Ammon's horn (tissue), 1 donor: ENCODE measurements at regions not wholly inside any gene's neighbourhood (a gene's known extent, or its start where the extent isn't known, plus 50 kb on each side); places are given as distances from the start of the nearest gene placed in this dataset.
A peak's percentile ranks its signal among the peaks of the same experiment; 100 is the strongest.
"Not testable (repeated sequence)": the region's sequence is repeated elsewhere in the genome, so short reads cannot be mapped to it uniquely, and the experiment has no call there.

Experiments
- DNase-seq: peaks from one replicate; pipeline ENCODE4 v3.0.0-alpha.2; 2016; ENCODE audit warnings: low spot score

DNA sequence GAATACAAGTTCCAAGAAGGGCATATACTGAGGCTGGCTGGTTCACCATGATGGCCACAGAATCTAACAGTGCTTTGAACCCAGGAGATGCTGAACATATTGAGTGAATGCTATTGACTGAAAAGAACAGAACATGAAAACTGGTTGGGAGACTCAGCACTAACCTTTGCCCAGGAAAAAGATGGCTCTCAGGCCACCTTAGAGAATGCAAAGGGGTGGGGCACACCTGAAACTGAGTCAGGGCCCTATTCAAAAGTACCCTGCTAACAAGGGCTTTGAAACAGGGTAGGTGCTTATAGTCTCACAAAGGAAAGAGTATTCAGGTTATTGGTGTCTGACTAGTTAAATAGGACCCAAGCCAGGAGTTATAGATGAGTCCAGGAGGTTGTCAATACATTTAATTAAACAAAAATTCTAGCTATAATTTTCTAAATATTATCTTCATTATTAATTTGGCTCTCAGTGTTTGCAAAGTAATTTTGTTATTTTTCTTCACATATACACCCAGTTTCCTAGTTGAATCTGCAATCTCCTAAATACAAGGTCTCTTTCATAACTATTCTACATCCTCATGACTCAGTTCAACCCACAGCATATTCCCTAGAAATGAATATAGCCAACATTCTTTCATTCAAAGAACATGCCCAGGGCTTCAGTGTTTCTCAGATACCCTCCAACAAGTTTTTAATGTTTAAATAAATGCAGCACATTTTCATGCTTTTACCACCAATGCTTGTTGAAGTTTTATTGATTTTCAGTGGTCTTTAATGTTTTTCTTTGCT, 144.2 kb upstream of the RAPGEF2 start:
- DNase-seq = no peak

- no peak for DNase-seq
Measured at GRCh38 chr4:158962393-158962792, 140.5 kb upstream of the RAPGEF2 start.

GRCh38 chr4:158963282-158963681, 139.6 kb upstream of the RAPGEF2 start:
- not testable (repeated sequence) for DNase-seq

- peak; percentile 24 for DNase-seq
Measured at GRCh38 chr4:158964114-158964727, 138.7 kb upstream of the RAPGEF2 start.

DNA sequence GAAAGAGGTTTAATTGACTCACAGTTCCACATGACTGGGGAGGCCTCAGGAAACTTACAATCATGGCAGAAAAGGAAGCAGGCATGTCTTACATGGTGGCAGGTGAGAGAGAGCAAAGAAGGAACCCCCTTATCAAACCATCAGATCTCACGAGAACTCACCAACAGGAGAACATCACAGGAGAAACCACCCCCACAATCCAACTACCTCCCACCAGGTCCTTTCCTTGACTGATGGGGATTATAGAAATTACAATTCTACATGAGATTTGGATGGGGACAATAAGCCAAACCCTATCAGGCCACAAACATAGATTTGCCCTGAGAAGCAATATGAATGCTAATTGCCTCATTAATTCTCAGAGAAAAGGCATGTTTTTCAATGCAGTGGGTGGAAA, 138.2 kb upstream of the RAPGEF2 start:
- no peak for DNase-seq

- no peak for DNase-seq
Measured at GRCh38 chr4:158965226-158965625, 137.7 kb upstream of the RAPGEF2 start.

DNA sequence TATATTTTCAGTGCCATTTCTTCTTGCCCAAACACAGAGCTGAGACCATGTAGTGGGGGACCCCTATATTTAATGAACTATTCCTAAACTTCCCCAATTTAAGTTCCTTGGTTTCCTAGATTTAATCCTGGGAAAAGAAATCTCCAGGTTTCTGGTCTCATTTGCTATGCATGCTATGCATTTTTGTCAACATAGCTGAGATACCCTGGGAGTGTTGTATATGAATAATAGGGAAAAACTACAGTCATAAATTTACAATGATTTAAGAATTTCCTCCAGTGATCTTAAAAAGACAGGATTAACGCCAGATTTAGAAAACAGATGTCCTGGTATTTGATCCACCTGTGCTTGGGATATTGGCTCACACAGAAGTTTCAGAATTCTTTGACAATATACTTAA, 136.8 kb upstream of the RAPGEF2 start:
- DNase-seq = no peak

- DNase-seq = no peak
Measured at GRCh38 chr4:158968961-158969360, 133.9 kb upstream of the RAPGEF2 start.

DNA sequence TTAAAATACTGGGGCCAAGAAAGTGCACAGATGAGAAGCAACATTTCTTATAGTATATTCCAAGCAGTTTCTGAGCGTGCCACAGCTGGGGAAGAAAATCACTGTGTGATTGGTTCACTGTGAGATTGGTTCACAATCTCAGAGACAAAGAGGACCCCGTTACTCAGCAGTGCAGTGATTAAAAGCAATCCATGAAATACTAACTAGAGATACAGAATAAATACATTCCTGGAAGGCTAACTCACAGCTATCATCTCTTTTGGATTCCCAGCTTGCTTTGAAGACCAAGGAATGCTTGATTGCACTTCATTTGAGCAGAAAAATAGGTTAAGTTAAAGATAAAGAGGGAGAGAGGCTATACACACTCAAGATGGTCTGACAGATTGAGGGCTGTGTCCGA, 132.1 kb upstream of the RAPGEF2 start:
- DNase-seq = no peak

DNA sequence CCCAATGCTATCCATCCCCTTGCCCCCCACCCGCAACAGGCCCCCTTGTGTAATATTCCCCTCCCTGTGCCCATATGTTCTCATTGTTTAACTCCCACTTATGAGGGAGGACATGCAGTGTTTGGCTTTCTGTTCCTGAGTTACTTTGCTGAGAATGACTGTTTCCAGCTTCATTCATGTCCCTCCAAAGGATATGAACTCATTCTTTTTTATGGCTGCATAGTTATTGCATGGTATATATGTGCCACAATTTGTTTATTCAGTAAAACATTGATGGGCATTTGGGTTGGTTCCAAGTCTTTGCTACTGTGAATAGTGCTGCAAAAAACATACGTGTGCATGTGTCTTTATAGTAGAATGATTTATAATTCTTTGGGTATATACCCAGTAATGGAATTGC, 128.4 kb upstream of the RAPGEF2 start:
- not testable (repeated sequence) for DNase-seq

DNA sequence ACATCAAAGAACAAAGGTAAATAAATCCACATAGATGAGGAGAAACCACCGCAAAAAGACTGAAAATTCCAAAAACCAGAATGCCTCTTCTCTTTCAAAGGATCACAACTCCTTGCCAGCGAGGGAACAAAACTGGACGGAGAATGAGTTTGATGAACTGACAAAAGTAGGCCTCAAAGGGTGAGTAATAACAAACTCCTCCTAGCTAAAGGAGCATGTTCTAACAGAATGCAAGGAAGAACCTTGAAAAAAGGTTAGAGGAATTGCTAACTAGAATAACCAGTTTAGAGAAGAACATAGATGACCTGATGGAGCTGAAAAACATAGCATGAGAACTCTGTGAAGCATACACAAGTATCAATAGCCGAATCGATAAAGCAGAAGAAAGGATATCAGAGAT, 122.2 kb upstream of the RAPGEF2 start:
- not testable (repeated sequence) for DNase-seq

- no peak for DNase-seq
Measured at GRCh38 chr4:158991534-158992155, 111.2 kb upstream of the RAPGEF2 start.

GRCh38 chr4:158993891-158994290, 109.0 kb upstream of the RAPGEF2 start:
- no peak for DNase-seq

- no peak for DNase-seq
Measured at GRCh38 chr4:158995040-158995439, 107.8 kb upstream of the RAPGEF2 start.

GRCh38 chr4:158995965-158996364, 106.9 kb upstream of the RAPGEF2 start:
- no peak for DNase-seq

GRCh38 chr4:158996669-158997074, 106.2 kb upstream of the RAPGEF2 start:
- no peak for DNase-seq

GRCh38 chr4:158997660-158998349, 105.1 kb upstream of the RAPGEF2 start:
- no peak for DNase-seq

DNA sequence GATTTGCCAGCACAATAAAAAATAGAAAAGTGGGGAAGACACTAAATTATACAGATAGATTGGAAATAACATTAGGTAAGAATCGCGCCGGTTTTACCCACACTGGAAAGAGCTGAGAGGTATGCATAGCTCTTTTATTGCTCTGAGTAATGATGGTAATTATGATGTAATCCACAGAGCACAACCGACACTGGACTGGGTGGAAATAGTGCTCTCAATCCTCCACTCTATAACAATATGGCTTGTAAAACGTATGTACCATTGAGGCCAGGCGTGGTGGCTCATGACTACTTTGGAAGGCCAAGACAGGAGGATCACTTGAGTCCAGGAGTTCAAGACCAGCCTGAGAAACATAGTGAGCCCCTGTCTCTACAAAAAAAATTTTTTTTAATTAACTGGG, 104.3 kb upstream of the RAPGEF2 start:
- DNase-seq = no peak

DNA sequence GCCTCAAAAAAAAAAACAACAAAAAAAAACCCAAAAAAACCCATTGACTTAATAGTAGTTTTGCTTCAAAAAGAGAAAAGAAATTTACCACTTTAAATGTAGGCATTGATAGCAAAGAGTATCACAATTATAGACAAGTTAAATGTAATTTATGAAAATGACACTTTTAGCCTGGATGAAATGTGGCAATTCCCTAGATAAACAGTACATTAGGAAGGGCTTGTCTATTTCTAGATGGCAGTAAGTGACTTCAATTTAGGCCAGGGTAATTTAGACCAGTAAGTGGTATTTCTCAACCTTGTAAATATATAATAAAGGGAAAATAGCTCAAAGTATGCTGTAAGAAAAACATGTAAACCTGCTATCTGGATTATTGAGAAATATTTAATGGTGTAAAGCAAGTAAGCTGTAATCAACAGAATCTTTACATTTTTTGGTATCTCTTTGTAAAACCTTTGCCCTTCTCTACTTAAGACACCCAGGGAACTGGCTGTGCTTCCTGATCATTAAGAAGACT, 103.7 kb upstream of the RAPGEF2 start:
- no peak for DNase-seq

DNA sequence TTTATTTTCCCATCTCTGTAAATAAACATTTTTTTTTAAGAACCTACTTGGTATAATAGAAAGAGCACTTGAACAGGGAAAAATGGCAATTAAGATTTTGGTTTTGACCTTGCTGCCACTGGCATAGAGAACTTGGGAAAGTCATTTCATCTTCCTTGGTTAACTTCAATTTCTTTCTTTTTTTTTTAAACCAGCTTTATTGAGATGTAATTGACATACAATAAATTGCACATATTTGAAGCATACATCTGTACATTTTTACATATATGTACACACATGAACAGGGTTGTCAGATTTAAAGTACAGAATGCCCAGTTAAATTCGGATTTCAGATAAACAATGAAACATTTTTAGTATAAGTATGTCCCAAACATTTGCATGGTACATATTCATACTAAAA, 103.0 kb upstream of the RAPGEF2 start:
- no peak for DNase-seq

GRCh38 chr4:159002950-159003349, 99.9 kb upstream of the RAPGEF2 start:
- no peak for DNase-seq

DNA sequence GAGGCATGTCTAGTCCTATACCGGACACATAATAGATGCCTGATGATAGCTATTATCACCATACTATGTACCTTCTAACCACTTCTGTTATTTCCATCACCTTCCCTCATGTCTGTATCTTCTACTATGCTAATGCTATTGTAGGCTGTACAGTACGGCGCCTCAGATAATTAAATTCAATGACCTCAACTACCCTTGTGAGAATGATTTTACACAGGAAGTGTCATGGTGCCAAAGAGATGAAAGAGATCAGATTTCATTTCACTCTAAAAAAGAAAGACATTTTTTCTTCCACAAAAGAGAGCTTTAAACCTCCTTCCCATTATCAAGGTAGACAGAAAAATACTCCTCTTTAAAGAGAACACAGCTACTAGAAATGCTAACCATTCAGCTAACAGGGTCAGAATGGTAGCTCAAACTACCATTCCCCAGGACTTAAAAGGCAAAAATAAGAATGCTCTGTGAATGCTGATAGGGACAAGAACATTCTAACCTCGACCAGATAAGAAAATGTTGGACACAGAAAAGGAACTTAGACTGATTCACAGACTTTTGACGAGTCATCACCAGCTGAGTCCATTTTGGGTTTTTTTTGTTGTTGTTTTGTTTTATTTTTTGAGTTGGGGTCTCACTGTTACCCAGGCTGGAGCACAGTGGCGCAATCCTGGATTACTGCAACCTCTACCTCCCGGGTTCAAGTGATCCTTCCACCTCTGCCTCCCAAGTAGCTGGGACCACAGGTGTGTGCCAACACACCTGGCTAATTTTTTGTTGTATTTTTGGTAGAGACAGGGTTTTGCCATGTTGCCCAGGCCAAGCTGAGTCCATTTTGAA, 99.2 kb upstream of the RAPGEF2 start:
- DNase-seq = no peak
